Ureter (tissue), 1 donor: ENCODE measurements at regions not wholly inside any gene's neighbourhood (a gene's known extent, or its start where the extent isn't known, plus 50 kb on each side); places are given as distances from the start of the nearest gene placed in this dataset.

ENCODE experiments used
- DNase-seq: peaks from one replicate; pipeline ENCODE4 v3.0.0-alpha.2; 2020; ENCODE audit warnings: low spot score
- donor health status: DM: yes; HTN: yes; CAD: no.

GRCh38 chr4:123939621-123940020 lies 543.0 kb downstream of the SPRY1 start:
- no peak for DNase-seq

GRCh38 chr4:123940604-123941003 lies 544.0 kb downstream of the SPRY1 start:
- no peak for DNase-seq

- no peak for DNase-seq
Observed at GRCh38 chr4:123941306-123941705, 544.7 kb downstream of the SPRY1 start.

GRCh38 chr4:123943976-123944375 lies 547.4 kb downstream of the SPRY1 start:
- no peak for DNase-seq

GRCh38 chr4:123945301-123945700 lies 548.7 kb downstream of the SPRY1 start:
- DNase-seq = no peak

- no peak for DNase-seq
Observed at GRCh38 chr4:123950530-123950929, 553.9 kb downstream of the SPRY1 start.

- DNase-seq = no peak
Observed at GRCh38 chr4:123952530-123953274, 556.1 kb downstream of the SPRY1 start.

GRCh38 chr4:123953566-123953965 lies 557.0 kb downstream of the SPRY1 start:
- DNase-seq = no peak

GRCh38 chr4:123954220-123954619 lies 557.6 kb downstream of the SPRY1 start:
- no peak for DNase-seq

GRCh38 chr4:123955167-123955800 lies 558.7 kb downstream of the SPRY1 start:
- DNase-seq = no peak

GRCh38 chr4:123956204-123956603 lies 559.6 kb downstream of the SPRY1 start:
- DNase-seq = no peak

GRCh38 chr4:123966990-123967769 lies 570.6 kb downstream of the SPRY1 start:
- DNase-seq = no peak

GRCh38 chr4:123972031-123972430 lies 575.4 kb downstream of the SPRY1 start:
- DNase-seq = no peak

GRCh38 chr4:123974386-123975149 lies 578.0 kb downstream of the SPRY1 start:
- no peak for DNase-seq

- DNase-seq = no peak
Observed at GRCh38 chr4:123976285-123976684, 579.7 kb downstream of the SPRY1 start.

GRCh38 chr4:123976819-123977218 lies 580.2 kb downstream of the SPRY1 start:
- no peak for DNase-seq

- no peak for DNase-seq
Observed at GRCh38 chr4:123977641-123978081, 581.1 kb downstream of the SPRY1 start.

- DNase-seq = no peak
Observed at GRCh38 chr4:123978637-123979036, 582.0 kb downstream of the SPRY1 start.

- no peak for DNase-seq
Observed at GRCh38 chr4:123980736-123981300, 584.2 kb downstream of the SPRY1 start.

- peak; percentile 46 for DNase-seq
Observed at GRCh38 chr4:123984886-123985285, 588.3 kb downstream of the SPRY1 start.

GRCh38 chr4:123986268-123986798 lies 589.7 kb downstream of the SPRY1 start:
- no peak for DNase-seq
